ENCODE measurements at regions not wholly inside any gene's neighbourhood (a gene's known extent, or its start where the extent isn't known, plus 50 kb on each side); places are given as distances from the start of the nearest gene placed in this dataset.

DNA sequence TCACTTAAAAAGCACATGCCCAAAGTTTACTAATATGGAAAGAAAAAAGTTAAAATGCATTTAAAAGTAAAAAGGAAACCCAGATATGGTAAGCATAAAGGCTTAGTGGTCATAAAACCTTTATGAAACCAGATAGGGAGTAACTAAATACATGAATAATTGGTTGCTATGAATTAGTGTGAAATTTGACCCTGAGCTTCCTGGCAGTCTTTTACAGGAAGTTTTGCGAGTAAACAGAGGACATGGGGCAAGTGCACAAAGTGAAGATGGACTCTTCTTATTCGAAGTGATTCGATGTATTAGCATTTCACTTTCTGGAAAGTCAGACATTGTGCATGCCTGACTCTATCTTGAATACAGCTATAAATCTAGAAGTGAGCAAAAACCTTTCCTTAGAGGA, 90.9 kb upstream of the MLIP start:
- TF ChIP-seq, protein P1, sequence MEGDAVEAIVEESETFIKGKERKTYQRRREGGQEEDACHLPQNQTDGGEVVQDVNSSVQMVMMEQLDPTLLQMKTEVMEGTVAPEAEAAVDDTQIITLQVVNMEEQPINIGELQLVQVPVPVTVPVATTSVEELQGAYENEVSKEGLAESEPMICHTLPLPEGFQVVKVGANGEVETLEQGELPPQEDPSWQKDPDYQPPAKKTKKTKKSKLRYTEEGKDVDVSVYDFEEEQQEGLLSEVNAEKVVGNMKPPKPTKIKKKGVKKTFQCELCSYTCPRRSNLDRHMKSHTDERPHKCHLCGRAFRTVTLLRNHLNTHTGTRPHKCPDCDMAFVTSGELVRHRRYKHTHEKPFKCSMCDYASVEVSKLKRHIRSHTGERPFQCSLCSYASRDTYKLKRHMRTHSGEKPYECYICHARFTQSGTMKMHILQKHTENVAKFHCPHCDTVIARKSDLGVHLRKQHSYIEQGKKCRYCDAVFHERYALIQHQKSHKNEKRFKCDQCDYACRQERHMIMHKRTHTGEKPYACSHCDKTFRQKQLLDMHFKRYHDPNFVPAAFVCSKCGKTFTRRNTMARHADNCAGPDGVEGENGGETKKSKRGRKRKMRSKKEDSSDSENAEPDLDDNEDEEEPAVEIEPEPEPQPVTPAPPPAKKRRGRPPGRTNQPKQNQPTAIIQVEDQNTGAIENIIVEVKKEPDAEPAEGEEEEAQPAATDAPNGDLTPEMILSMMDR (IDR thresholded peaks at IDR 0.05) = no peak
- TF ChIP-seq POLR2A (IDR thresholded peaks at IDR 0.05) = no peak
